HG03354 (cell line): ENCODE measurements at regions not wholly inside any gene's neighbourhood (a gene's known extent, or its start where the extent isn't known, plus 50 kb on each side); places are given as distances from the start of the nearest gene placed in this dataset.

Experiments
- ATAC-seq: cut with Tn5 transposase; IDR thresholded peaks from one replicate; pipeline ENCODE4 v1.9.1; 2021; ENCODE audit warnings: mild to moderate bottlenecking; ENCODE audit not compliant: unreplicated experiment, poor library complexity, severe bottlenecking

GRCh38 chr6:138037009-138037504, 70.2 kb downstream of the PERP start:
- no peak for ATAC-seq

- no peak for ATAC-seq
These were observed 68.9 kb downstream of the PERP start for GRCh38 chr6:138038142-138038870.
